ENCODE measurements at regions not wholly inside any gene's neighbourhood (a gene's known extent, or its start where the extent isn't known, plus 50 kb on each side); places are given as distances from the start of the nearest gene placed in this dataset.

DNA sequence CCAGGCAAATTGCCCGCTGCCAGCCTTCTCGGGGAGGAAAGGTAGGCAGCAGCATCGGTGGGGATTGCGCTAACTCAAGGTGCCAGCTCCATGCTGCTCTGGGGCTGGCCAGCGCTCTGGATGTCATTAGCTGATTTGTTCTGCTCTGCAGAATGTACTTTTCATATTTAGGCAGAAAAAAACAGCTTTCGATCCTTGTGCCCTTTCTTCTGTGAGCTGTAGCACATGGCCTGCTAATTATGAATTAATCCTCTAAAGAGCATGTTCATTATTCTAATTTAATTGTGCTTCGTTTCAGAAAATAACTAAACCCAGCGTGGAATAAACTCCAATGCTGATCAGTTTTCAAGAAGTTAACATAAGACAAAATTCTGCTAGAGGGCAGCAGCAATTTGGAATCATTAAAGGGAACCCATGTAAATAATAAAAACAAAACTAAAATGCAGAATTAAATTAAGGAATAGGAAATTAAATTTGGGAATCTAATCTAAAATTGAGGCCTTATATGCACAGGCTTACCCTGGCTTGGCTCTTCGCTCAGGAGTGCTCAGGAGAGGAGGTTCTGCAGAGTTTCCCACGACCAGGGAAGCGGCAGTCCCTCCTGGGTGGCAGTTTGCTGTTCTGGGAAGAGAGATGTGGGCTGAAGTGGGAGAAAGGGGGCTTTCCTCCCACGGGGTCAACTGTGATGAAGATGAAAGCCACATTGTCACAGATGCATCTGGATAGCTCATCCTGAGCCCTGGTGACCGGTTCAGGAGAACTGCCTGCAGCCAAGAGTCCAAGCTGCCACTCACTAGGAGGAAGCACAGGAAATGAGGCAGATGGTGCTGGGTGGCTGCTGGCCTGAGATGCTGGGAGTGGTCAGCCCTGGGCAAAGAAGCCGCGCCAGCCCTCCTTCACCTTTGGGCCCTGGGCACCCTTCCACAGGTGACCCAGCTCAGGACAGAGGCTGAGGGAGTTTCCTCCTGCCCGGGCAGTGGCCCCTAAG, 93.2 kb upstream of the PKDCC start:
- Histone ChIP-seq H3K4me3 (no peak overlapping the region), H3K4me1 (peaks cover 16% of the 10 kb centered on the region), H3K27me3 (ENCODE audit: low read depth) (no peaks in the 10 kb centered on the region), H3K9me3 (replicated peaks) (no peaks in the 10 kb centered on the region), H3K27ac (replicated peaks) (no peak overlapping the region), H3K36me3 (no peaks in the 10 kb centered on the region)
- intact Hi-C loops (cut with micrococcal nuclease), result no loop called here
- TF ChIP-seq, protein P1, sequence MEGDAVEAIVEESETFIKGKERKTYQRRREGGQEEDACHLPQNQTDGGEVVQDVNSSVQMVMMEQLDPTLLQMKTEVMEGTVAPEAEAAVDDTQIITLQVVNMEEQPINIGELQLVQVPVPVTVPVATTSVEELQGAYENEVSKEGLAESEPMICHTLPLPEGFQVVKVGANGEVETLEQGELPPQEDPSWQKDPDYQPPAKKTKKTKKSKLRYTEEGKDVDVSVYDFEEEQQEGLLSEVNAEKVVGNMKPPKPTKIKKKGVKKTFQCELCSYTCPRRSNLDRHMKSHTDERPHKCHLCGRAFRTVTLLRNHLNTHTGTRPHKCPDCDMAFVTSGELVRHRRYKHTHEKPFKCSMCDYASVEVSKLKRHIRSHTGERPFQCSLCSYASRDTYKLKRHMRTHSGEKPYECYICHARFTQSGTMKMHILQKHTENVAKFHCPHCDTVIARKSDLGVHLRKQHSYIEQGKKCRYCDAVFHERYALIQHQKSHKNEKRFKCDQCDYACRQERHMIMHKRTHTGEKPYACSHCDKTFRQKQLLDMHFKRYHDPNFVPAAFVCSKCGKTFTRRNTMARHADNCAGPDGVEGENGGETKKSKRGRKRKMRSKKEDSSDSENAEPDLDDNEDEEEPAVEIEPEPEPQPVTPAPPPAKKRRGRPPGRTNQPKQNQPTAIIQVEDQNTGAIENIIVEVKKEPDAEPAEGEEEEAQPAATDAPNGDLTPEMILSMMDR (IDR thresholded peaks at IDR 0.05; ENCODE audit: borderline replicate concordance), result no peak
- no peak for DNase-seq

DNA sequence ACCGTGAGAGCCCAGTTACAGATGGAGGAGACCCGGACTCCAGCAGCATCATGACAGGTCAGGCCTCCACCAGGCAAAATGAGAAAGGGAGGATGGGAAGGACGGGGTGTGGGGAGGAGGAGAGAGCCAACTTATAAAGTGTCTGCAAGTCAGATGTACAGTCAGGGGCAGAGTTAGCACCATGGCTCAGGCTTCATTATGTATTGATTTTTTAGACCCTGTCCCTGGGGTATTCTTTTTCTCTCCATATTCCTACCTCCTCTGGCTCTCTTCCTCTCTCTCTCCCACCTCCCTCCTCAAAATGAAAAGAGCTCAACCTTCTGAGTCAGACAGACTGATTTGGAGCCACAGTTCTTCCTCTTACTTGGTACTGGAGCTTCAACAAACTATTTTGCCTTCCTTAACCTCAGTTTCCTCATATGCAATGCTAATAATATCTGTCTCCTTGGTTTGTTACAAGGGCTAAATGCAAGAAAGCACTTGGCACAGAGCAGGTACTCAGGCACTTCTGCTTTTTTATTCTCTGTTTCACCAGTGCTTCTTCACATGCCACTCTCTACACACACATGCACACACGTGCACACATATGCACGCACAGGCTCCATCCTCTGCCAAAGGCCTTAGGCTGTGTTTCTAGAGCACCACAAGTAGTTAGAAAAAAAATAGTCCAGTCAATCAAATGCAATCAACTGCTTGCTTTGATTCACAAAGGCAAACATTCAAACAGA, 92.3 kb upstream of the PKDCC start:
- H3K4me3 ChIP-seq, result no peak overlapping the region
- no peak overlapping the region for H3K27ac ChIP-seq (replicated peaks)
- intact Hi-C loops (cut with micrococcal nuclease), result no loop called here
- no peaks in the 10 kb centered on the region for H3K9me3 ChIP-seq (replicated peaks)
- H3K4me1 ChIP-seq, result peaks cover 15% of the 10 kb centered on the region
- DNase-seq, result no peak
- no peaks in the 10 kb centered on the region for H3K27me3 ChIP-seq (ENCODE audit: low read depth)
- no peaks in the 10 kb centered on the region for H3K36me3 ChIP-seq
- TF ChIP-seq, protein P1 (IDR thresholded peaks at IDR 0.05; ENCODE audit: borderline replicate concordance), result no peak

DNA sequence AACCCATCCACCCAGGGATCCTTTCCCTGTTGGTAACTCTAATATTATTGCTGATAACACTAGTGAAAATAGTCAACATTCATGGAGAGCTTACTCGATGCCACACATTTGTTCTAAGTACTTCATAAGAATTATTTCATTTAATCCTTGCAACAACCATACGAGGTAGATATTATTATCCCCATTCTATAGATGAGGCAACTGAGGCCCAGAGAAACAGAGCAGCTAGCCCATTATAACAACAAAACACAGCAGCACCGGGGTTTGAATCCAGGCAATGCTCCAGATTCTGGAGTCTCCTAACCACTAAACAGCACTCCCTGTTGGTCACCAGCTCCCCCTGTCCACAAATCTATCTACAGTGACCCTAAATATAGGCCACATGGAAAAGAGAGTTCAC, 90.4 kb upstream of the PKDCC start:
- intact Hi-C loops (cut with micrococcal nuclease), result no loop called here
- H3K27ac ChIP-seq (replicated peaks), result no peak overlapping the region
- no peak for DNase-seq
- TF ChIP-seq, protein P1 (IDR thresholded peaks at IDR 0.05; ENCODE audit: borderline replicate concordance), result no peak
- no peaks in the 10 kb centered on the region for H3K36me3 ChIP-seq
- H3K9me3 ChIP-seq (replicated peaks), result no peaks in the 10 kb centered on the region
- no peak overlapping the region for H3K4me3 ChIP-seq
- peaks cover 15% of the 10 kb centered on the region for H3K4me1 ChIP-seq
- H3K27me3 ChIP-seq (ENCODE audit: low read depth), result no peaks in the 10 kb centered on the region

DNA sequence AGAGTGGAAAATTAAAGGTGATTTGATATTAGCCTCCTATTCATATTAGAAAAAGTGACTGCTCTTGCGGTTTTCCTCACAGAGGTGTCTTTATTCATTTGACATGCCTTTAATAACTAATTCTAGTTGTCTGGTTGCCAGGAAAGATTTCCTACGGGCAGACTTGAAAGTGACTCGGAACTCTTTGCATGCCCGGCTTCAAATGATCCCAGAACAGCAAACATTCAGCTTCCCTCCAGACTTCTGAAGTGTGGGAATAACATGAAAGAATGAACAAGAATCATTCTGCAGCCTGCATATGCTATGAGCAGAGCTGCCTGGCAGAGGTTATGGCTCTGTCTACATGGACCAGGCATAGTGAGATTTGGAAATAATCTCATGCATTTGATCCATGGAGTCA, 89.6 kb upstream of the PKDCC start:
- Histone ChIP-seq H3K4me3 (no peak overlapping the region), H3K27me3 (ENCODE audit: low read depth) (no peaks in the 10 kb centered on the region), H3K27ac (replicated peaks) (no peak overlapping the region), H3K4me1 (peaks cover 20% of the 10 kb centered on the region), H3K9me3 (replicated peaks) (no peaks in the 10 kb centered on the region), H3K36me3 (no peaks in the 10 kb centered on the region)
- DNase-seq, result no peak
- TF ChIP-seq, protein P1 (IDR thresholded peaks at IDR 0.05; ENCODE audit: borderline replicate concordance), result no peak
- intact Hi-C loops (cut with micrococcal nuclease), result no loop called here

DNA sequence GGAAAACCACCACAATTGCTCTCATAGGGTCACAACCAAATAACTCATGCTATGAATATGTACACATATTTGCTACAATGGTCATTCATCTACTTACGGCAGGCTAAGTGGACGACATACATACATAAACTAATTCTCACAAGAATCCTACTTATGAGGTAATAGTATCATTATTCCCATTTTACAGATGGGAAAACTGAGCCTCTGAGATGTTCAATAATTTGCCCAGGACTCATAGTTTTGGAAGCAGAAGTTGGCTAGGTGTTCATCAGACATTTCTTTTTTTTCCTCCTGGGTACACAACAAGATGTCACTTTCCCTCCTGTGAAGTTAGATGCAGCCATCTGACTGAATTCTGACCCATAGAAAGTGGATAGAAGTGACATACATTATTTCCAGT, 89.0 kb upstream of the PKDCC start:
- DNase-seq, result no peak
- no peaks in the 10 kb centered on the region for H3K36me3 ChIP-seq
- intact Hi-C loops (cut with micrococcal nuclease), result no loop called here
- H3K27ac ChIP-seq (replicated peaks), result no peak overlapping the region
- no peak overlapping the region for H3K4me3 ChIP-seq
- peaks cover 25% of the 10 kb centered on the region for H3K4me1 ChIP-seq
- H3K9me3 ChIP-seq (replicated peaks), result no peaks in the 10 kb centered on the region
- TF ChIP-seq, protein P1 (IDR thresholded peaks at IDR 0.05; ENCODE audit: borderline replicate concordance), result no peak
- H3K27me3 ChIP-seq (ENCODE audit: low read depth), result no peaks in the 10 kb centered on the region

Measured in left ventricle myocardium inferior (tissue), 1 donor.